HG03378 (cell line): ENCODE measurements at regions not wholly inside any gene's neighbourhood (a gene's known extent, or its start where the extent isn't known, plus 50 kb on each side); places are given as distances from the start of the nearest gene placed in this dataset.
"Not testable (repeated sequence)": the region's sequence is repeated elsewhere in the genome, so short reads cannot be mapped to it uniquely, and the experiment has no call there.

ENCODE experiments used
- ATAC-seq: cut with Tn5 transposase; IDR thresholded peaks from one replicate; pipeline ENCODE4 v1.9.1; 2021; ENCODE audit warnings: mild to moderate bottlenecking, moderate library complexity; ENCODE audit not compliant: unreplicated experiment

DNA sequence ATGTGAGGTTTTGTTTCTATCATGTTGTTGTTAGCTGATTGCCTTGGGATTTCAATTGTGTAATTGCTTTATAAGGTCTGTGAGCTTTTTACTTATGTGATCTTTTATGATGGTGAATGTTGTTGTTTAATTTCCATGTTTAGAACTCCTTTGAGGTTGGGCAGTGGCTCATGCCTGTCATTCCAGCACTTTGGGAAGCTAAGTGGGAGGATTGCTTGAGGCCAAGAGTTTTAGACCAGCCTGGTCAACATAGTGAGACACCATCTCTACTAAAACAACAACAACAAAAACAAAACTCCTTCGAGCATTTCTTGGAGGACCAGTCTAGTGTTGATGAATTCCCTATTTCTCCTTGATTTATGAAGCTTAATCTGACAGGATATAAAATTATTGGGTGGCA is 102.1 kb upstream of the PMCH start:
- no peak for ATAC-seq

DNA sequence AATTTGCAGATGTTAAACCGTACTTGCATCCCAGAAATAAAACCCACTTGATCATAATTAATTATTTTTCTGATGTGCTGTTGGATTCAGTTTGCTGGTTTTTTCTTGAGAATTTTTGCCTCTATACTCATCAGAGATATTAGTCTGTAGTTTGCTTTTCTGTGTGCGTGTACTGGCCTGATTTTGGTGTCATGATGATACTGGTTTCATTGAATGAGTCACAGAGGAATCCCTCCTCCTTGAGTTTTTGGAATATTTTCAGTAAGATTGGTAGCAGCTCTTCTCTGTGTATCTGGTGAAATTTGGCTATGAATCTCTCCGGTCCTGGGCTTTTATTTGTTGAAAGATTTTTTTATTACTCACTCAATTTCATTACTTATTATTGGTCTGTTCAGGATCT is 100.4 kb upstream of the PMCH start:
- ATAC-seq, result no peak

GRCh38 chr12:102297412-102297811 is 99.8 kb upstream of the PMCH start:
- ATAC-seq, result no peak

DNA sequence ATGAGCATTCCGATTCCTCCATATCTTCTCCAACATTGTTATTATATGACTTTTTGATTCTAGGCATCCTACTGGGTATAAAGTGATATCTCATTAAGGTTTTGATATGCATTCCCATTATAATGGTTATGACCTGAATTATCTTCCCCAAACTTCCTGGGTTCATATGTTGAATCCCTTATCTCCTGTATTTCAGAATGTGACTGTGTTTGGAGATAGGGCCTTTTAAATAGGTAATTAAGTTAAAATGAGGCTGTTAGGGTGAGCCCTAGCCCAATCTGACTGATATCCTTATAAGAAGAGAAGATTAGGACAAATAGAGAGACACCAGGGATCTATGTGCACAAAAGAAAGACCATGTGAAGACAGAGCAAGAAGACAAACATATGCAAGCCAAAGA is 96.9 kb upstream of the PMCH start:
- no peak for ATAC-seq

DNA sequence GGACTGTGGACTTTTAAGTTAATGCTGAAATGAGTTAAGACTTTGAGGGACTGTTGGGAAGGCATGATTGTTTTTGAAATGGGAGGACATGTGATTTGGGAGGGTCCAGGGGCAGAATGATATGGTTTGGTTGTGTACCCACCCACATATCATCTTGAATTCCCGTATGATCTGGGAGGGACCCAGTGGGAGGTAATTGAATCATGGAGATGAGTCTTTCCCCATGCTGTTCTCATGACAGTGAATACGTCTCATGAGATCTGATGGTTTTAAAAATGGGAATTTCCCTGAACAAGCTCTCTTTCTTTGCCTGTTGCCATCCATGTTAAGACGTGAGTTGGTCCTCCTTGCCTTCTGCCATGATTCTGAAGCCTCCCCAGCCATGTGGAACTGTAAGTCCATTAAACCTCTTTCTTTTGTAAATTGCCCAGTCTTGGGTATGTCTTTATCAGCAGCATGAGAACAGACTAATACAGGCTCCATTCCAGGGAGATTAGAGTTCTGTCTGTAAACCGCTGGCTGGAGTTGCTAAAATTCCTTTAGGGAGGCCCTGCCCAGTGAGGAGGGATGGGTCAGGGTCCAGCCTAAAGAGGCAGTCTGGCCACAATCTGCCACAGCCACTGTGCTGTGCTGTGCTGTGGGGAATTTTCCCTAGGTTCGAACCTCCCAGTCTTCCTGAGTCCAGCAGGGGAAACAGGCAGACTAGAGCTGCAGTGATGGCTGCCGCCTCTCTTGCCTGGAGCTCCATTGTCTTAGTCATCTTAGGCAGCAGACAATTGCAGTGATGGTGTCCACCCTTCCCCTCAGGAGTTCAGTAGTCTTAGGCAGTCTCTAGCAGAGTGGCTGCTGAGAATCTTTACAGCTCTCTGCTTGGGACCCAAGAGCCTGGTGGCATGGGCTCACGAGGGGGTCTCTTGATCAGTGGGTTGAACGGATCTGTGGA is 94.1 kb upstream of the PMCH start:
- ATAC-seq, result not testable (repeated sequence)

GRCh38 chr12:102289702-102290101 is 92.1 kb upstream of the PMCH start:
- ATAC-seq, result not testable (repeated sequence)

- ATAC-seq, result no peak
Observed at GRCh38 chr12:102281231-102281630, 83.6 kb upstream of the PMCH start.

GRCh38 chr12:102255687-102256086 is 58.1 kb upstream of the PMCH start:
- ATAC-seq, result not testable (repeated sequence)

- not testable (repeated sequence) for ATAC-seq
Observed at GRCh38 chr12:102251005-102251404, 53.4 kb upstream of the PMCH start.

DNA sequence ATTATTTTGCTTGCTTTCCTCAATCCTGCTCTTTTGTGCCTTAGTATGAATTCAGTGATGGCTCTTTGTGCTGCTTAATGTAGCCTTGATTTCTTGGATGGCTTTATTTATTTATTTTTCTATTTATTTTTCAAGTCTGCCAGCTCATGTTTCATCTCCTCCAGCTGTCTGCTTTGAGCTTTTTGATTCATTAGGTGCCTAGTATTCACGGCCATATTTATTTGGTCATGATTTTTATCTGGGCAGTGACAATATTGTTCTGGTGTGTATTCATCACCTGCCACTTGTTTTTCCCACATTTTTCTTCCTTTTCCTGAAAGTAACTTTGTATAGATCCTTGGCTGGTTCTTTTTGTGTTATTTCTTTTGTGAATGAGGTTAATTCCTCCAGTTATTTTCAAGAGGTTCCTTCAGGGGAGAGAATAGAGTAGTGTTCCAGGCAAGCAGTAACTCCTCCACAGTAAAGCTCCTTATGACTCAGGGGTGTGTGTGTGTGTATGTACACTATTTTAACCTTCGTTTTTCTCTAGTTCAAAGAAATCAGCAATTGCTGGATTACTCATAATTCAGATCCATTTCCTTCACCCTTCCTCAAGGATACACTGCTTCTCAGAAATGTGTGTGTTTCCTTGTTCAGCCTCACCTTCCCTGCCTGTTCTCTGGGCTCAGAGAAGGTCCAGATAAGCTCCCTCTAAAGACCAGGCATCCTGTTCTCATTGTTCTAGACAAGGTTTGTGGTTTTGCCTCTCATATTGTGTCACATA is 51.6 kb upstream of the PMCH start:
- ATAC-seq, result no peak
